Activated CD4-positive, alpha-beta T cell treated with anti-CD3 and anti-CD28 coated beads for 36 hours (primary cell): ENCODE measurements at regions not wholly inside any gene's neighbourhood (a gene's known extent, or its start where the extent isn't known, plus 50 kb on each side); places are given as distances from the start of the nearest gene placed in this dataset.
"Not testable (repeated sequence)": the region's sequence is repeated elsewhere in the genome, so short reads cannot be mapped to it uniquely, and the experiment has no call there.

ENCODE experiments used
- ATAC-seq: fragments of 200-7000 bp; cut with Tn5 transposase; one replicate; pipeline ENCODE4 v1.10.0; 2021; ENCODE audit warnings: mild to moderate bottlenecking, moderate library complexity
- CTCF ChIA-PET: fragments of 350-600 bp; sonication (Branson Sonifier 250); formaldehyde crosslinking; loops from one replicate; lab custom pipeline; 2021; ENCODE audit warnings: antibody characterized with exemption; lab: Charles Lee
- POLR2A ChIA-PET: fragments of 350-600 bp; sonication (Branson Sonifier 250); formaldehyde crosslinking; loops from one replicate; lab custom pipeline; 2021; ENCODE audit warnings: antibody characterized with exemption, inconsistent platforms; lab: Charles Lee
- DNase-seq: peaks from one replicate; pipeline ENCODE4 v3.0.0-alpha.2; 2020
- H3K27ac Mint-ChIP-seq: one replicate; pipeline ENCODE4 v1.8.0; 2021; ENCODE audit warnings: mixed read lengths
- H3K27me3 Mint-ChIP-seq: one replicate; pipeline ENCODE4 v1.8.0; 2021; ENCODE audit warnings: mixed read lengths
- H3K36me3 Mint-ChIP-seq: one replicate; pipeline ENCODE4 v1.8.0; 2021; ENCODE audit warnings: low read depth, mixed read lengths
- H3K4me1 Mint-ChIP-seq: one replicate; pipeline ENCODE4 v1.8.0; 2021; ENCODE audit warnings: mixed read lengths
- H3K4me3 Mint-ChIP-seq: one replicate; pipeline ENCODE4 v1.8.0; 2021; ENCODE audit warnings: mild to moderate bottlenecking, moderate library complexity, mixed read lengths
- H3K9me3 Mint-ChIP-seq: one replicate; pipeline ENCODE4 v1.8.0; 2021; ENCODE audit warnings: low read depth, mixed read lengths
- intact Hi-C, 2 experiments: fragments of 100-400 bp; cut with DNase I in 1 of 2; cut with micrococcal nuclease in 1 of 2; formaldehyde crosslinking; loops; one replicate each; pipeline versions ENCODE4 v1.14.2 to v1.15.1; 2022 to 2024; cut with DNase I, micrococcal nuclease

- ATAC-seq (no peak), DNase-seq (no peak)
- H3K4me1 Mint-ChIP-seq: no peaks in the 10 kb centered on the region
- intact Hi-C loops: no loop called here
- H3K27me3 Mint-ChIP-seq: no peaks in the 10 kb centered on the region
- H3K27ac Mint-ChIP-seq: no peak overlapping the region
- no peaks in the 10 kb centered on the region for H3K36me3 Mint-ChIP-seq
- ChIA-PET POLR2A (no interaction called here), CTCF (interaction anchor here (0.6 kb wide), 1 partner anchor 9 kb away, joined by 3 read pairs; no protein-coding TSS in a partner anchor)
- no peaks in the 10 kb centered on the region for H3K9me3 Mint-ChIP-seq
- H3K4me3 Mint-ChIP-seq: no peak overlapping the region
These were observed 380.4 kb downstream of the OLFM4 start for GRCh38 chr13:53408847-53409568.

DNA sequence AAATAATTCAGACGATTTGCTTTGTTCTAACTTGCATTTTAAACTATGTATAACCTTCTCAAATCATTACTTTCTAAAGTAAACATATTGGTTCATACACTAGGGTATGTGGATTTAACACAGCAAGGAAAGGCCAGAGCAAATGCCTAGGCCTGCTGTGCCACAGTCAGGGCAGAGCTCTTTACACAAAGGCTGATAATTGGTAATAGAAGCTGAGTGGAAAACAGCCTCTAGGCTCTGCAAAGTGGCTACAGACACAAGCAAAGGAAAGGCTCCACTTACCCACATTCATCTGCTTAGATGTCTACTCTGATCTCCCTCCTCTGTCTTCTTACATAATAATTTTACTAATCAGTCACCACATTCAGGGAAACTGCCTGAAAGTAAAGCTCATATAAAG, 382.9 kb downstream of the OLFM4 start:
- ChIA-PET POLR2A (no interaction called here), CTCF (no interaction called here)
- intact Hi-C loops: no loop called here
- ATAC-seq: no peak
- Mint-ChIP-seq H3K36me3 (no peaks in the 10 kb centered on the region), H3K4me3 (no peak overlapping the region), H3K4me1 (no peaks in the 10 kb centered on the region), H3K27ac (no peak overlapping the region), H3K27me3 (no peaks in the 10 kb centered on the region), H3K9me3 (no peaks in the 10 kb centered on the region)
- no peak for DNase-seq

GRCh38 chr13:53415135-53415534, 386.5 kb downstream of the OLFM4 start:
- H3K27ac Mint-ChIP-seq: no peak overlapping the region
- ATAC-seq: no peak
- no peaks in the 10 kb centered on the region for H3K4me1 Mint-ChIP-seq
- H3K4me3 Mint-ChIP-seq: no peak overlapping the region
- ChIA-PET POLR2A (no interaction called here), CTCF (no interaction called here)
- peaks cover 2% of the 10 kb centered on the region for H3K9me3 Mint-ChIP-seq
- no peak for DNase-seq
- no peaks in the 10 kb centered on the region for H3K27me3 Mint-ChIP-seq
- intact Hi-C loops: no loop called here
- H3K36me3 Mint-ChIP-seq: no peaks in the 10 kb centered on the region

GRCh38 chr13:53417601-53418000, 389.0 kb downstream of the OLFM4 start:
- DNase-seq (no peak), ATAC-seq (no peak)
- Mint-ChIP-seq H3K27ac (no peak overlapping the region), H3K27me3 (no peaks in the 10 kb centered on the region), H3K4me1 (no peaks in the 10 kb centered on the region), H3K4me3 (no peak overlapping the region), H3K9me3 (peaks cover 4% of the 10 kb centered on the region), H3K36me3 (no peaks in the 10 kb centered on the region)
- ChIA-PET POLR2A (no interaction called here), CTCF (no interaction called here)
- intact Hi-C loops: no loop called here

GRCh38 chr13:53422415-53422814, 393.8 kb downstream of the OLFM4 start:
- H3K27ac Mint-ChIP-seq: no peak overlapping the region
- no peak overlapping the region for H3K4me3 Mint-ChIP-seq
- ChIA-PET CTCF (interaction anchor here (0.6 to 1.1 kb wide), 2 partner anchors 130 to 360 kb away, joined by 3 read pairs; no protein-coding TSS in a partner anchor), POLR2A (no interaction called here)
- DNase-seq (no peak), ATAC-seq (no peak)
- H3K9me3 Mint-ChIP-seq: peaks cover 4% of the 10 kb centered on the region
- H3K4me1 Mint-ChIP-seq: no peaks in the 10 kb centered on the region
- intact Hi-C loops: no loop called here
- no peaks in the 10 kb centered on the region for H3K36me3 Mint-ChIP-seq
- no peaks in the 10 kb centered on the region for H3K27me3 Mint-ChIP-seq

GRCh38 chr13:53436396-53436795, 407.8 kb downstream of the OLFM4 start:
- ATAC-seq (no peak), DNase-seq (no peak)
- Mint-ChIP-seq H3K4me3 (no peak overlapping the region), H3K9me3 (peaks cover under 1% of the 10 kb centered on the region), H3K36me3 (no peaks in the 10 kb centered on the region), H3K27me3 (no peaks in the 10 kb centered on the region), H3K4me1 (no peaks in the 10 kb centered on the region), H3K27ac (no peak overlapping the region)
- ChIA-PET POLR2A (no interaction called here), CTCF (no interaction called here)
- intact Hi-C loops: no loop called here

DNA sequence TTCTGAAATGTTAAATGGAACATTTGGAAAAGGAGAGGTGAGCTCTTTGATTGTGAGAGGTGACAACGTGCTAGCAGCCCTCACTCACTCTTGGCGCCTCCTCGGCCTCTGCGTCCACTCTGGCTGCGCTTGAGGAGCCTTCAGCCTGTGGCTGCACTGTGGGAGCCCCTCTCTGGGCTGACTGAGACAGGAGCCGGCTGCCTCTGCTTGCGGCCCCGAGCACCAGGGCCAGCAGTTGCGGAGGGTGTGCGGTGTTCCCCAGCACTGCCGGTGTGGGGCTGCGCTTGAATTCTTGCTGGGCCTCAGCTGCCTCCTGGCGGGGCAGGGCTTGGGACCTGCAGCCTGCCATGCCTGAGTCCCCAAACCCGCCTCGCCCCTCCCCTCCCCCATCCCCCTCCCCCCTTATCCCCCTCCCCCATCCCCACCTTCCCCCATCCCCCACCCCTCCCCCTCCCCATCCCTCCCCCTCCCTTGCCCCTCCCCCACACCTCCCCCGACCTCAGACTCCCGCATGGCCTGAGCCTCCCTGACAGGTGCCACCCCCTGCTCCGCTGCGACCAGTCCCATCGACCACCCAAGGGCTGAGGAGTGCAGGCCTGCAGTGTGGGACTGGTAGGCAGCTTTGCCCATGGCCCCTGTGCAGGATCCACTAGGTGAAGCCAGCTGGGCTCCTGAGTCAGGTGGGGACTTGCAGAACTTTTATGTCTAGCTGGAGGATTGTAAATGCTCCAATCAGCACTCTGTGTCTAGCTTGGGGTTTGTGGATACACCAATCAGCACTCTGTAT, 411.0 kb downstream of the OLFM4 start:
- intact Hi-C loops: no loop called here
- ChIA-PET POLR2A (no interaction called here), CTCF (no interaction called here)
- Mint-ChIP-seq H3K27me3 (no peaks in the 10 kb centered on the region), H3K27ac (no peak overlapping the region), H3K4me3 (no peak overlapping the region), H3K4me1 (no peaks in the 10 kb centered on the region), H3K36me3 (no peaks in the 10 kb centered on the region), H3K9me3 (peaks cover 3% of the 10 kb centered on the region)
- ATAC-seq (no peak), DNase-seq (peak; percentile 3)

GRCh38 chr13:53442979-53443378, 414.4 kb downstream of the OLFM4 start:
- H3K9me3 Mint-ChIP-seq: peaks cover 3% of the 10 kb centered on the region
- POLR2A ChIA-PET: no interaction called here
- CTCF ChIA-PET: no interaction called here

GRCh38 chr13:53445686-53446085, 417.1 kb downstream of the OLFM4 start:
- H3K9me3 Mint-ChIP-seq: peaks cover 9% of the 10 kb centered on the region
- H3K27me3 Mint-ChIP-seq: no peaks in the 10 kb centered on the region
- no peaks in the 10 kb centered on the region for H3K4me1 Mint-ChIP-seq
- no peak overlapping the region for H3K27ac Mint-ChIP-seq
- POLR2A ChIA-PET: no interaction called here
- intact Hi-C loops: no loop called here
- CTCF ChIA-PET: no interaction called here
- H3K36me3 Mint-ChIP-seq: no peaks in the 10 kb centered on the region
- H3K4me3 Mint-ChIP-seq: no peak overlapping the region
- no peak for ATAC-seq
- DNase-seq: no peak

More at GRCh38 chr13:53442979-53443378, 414.4 kb downstream of the OLFM4 start:
- ATAC-seq (no peak), DNase-seq (no peak)
- Mint-ChIP-seq H3K4me1 (no peaks in the 10 kb centered on the region), H3K27ac (no peak overlapping the region), H3K4me3 (no peak overlapping the region), H3K36me3 (no peaks in the 10 kb centered on the region), H3K27me3 (no peaks in the 10 kb centered on the region)
- intact Hi-C loops: no loop called here

DNA sequence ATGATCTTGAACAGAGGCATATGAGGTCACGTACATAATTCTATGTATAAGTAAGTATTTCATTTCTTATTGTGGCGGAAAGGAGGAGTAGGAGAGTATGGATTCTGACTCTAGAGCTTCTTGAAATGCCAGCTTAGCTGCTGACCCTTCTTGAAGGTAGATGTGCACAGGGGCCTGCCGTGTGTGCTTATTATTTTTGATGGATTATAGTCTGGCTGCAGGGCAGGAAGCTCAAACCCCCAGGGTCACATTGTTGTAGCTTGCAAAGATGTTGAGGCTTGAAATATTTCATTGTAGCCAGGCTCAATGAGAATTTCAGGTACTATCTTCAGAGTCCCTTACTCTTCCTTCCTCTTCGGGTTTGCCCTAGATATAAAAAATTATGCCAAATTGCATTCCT, 418.8 kb downstream of the OLFM4 start:
- DNase-seq: no peak
- no peak for ATAC-seq
- Mint-ChIP-seq H3K4me3 (no peak overlapping the region), H3K9me3 (peaks cover 8% of the 10 kb centered on the region), H3K27me3 (no peaks in the 10 kb centered on the region), H3K36me3 (no peaks in the 10 kb centered on the region), H3K4me1 (no peaks in the 10 kb centered on the region), H3K27ac (no peak overlapping the region)
- POLR2A ChIA-PET: no interaction called here
- CTCF ChIA-PET: no interaction called here
- intact Hi-C loops: no loop called here

- Mint-ChIP-seq H3K4me3 (no peak overlapping the region), H3K27ac (no peak overlapping the region), H3K36me3 (no peaks in the 10 kb centered on the region), H3K4me1 (no peaks in the 10 kb centered on the region), H3K9me3 (peaks cover 8% of the 10 kb centered on the region), H3K27me3 (no peaks in the 10 kb centered on the region)
- CTCF ChIA-PET: interaction anchor here (1.1 kb wide), 1 partner anchor 37 kb away, joined by 4 read pairs; no protein-coding TSS in a partner anchor
- POLR2A ChIA-PET: no interaction called here
- intact Hi-C loops: no loop called here
- ATAC-seq: no peak
- no peak for DNase-seq
These were observed 419.2 kb downstream of the OLFM4 start for GRCh38 chr13:53447863-53448262.

DNA sequence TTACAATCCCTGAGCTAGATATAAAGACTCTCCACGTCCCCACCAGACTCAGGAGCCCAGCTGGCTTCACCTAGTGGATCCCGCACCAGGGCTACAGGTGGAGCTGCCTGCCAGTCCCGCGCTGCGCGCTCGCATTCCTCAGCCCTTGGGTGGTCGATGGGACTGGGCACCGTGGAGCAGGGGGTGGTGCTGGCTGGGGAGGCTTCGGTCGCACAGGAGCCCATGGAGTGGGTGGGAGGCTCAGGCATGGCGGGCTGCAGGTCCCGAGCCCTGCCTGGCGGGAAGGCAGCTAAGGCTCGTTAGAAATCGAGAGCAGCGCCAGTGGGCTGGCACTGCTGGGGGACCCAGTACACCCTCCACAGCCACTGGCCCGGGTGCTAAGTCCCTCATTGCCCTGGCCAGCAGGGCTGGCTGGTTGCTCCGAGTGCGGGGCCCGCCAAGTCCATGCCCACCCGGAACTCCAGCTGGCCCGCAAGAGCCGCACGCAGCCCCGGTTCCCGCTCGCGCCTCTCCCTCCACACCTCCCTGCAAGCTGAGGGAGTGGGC, 423.7 kb downstream of the OLFM4 start:
- H3K36me3 Mint-ChIP-seq: not testable (repeated sequence)

More for the DNA sequence above, 423.7 kb downstream of the OLFM4 start:
- intact Hi-C loops, H3K4me3 Mint-ChIP-seq, POLR2A ChIA-PET, H3K4me1 Mint-ChIP-seq, H3K27ac Mint-ChIP-seq, ATAC-seq, H3K27me3 Mint-ChIP-seq, CTCF ChIA-PET, DNase-seq: not testable (repeated sequence)
- H3K9me3 Mint-ChIP-seq: peaks cover 17% of the 10 kb centered on the region
